A673 (cell line): ENCODE measurements at regions not wholly inside any gene's neighbourhood (a gene's known extent, or its start where the extent isn't known, plus 50 kb on each side); places are given as distances from the start of the nearest gene placed in this dataset.

ENCODE experiments used
- BruUV-seq: library from RNA; stranded (reverse); fragments of 400-500 nt; replicated peaks from 2 replicates; lab custom pipeline; 2021; lab: Mats Ljungman, UMichigan
- CTCF ChIA-PET: fragments of 300-600 bp; sonication (Branson Sonifier 250); formaldehyde crosslinking; loops from one replicate; lab custom pipeline; 2022; ENCODE audit warnings: antibody characterized with exemption; lab: Charles Lee
- POLR2A ChIA-PET: fragments of 300-600 bp; sonication (Branson Sonifier 250); formaldehyde crosslinking; loops from one replicate; lab custom pipeline; 2022; ENCODE audit warnings: antibody characterized with exemption; ENCODE audit not compliant: low non-redundant PET; lab: Charles Lee
- DNase-seq: peaks from one replicate; pipeline ENCODE4 v3.0.0-alpha.2; 2015; ENCODE audit warnings: low spot score
- H3K27ac ChIP-seq: fragments of 200-600 bp; sonication (generic); 2 replicates; pipeline ENCODE4 v1.5.1; 2016; ENCODE audit warnings: mixed run types, low read depth, mild to moderate bottlenecking, mixed read lengths, antibody characterized with exemption, low read length; ENCODE audit not compliant: poor library complexity, severe bottlenecking
- H3K27me3 ChIP-seq: fragments of 200-600 bp; sonication (generic); replicated peaks from 2 replicates; pipeline ENCODE4 v1.6.1; 2017; ENCODE audit warnings: mixed run types, low read depth, mild to moderate bottlenecking, mixed read lengths, antibody characterized with exemption, low read length; ENCODE audit not compliant: insufficient read depth, poor library complexity
- H3K36me3 ChIP-seq: fragments of 200-600 bp; sonication (generic); 2 replicates; pipeline ENCODE4 v1.6.1; 2016; ENCODE audit warnings: mixed run types, mild to moderate bottlenecking, mixed read lengths, antibody characterized with exemption, low read length; ENCODE audit not compliant: insufficient read depth, poor library complexity, severe bottlenecking
- H3K4me1 ChIP-seq: fragments of 200-600 bp; sonication (generic); 2 replicates; pipeline ENCODE4 v1.6.1; 2017; ENCODE audit warnings: mixed run types, mild to moderate bottlenecking, mixed read lengths, antibody characterized with exemption, low read length; ENCODE audit not compliant: insufficient read depth, poor library complexity, severe bottlenecking
- H3K4me3 ChIP-seq: fragments of 200-600 bp; sonication (generic); 2 replicates; pipeline ENCODE4 v1.5.1; 2016; ENCODE audit warnings: low read depth, mixed run types, mild to moderate bottlenecking, mixed read lengths, low read length; ENCODE audit not compliant: poor library complexity, severe bottlenecking
- H3K9me3 ChIP-seq: fragments of 200-600 bp; sonication (generic); 2 replicates; pipeline ENCODE4 v1.6.1; 2016; ENCODE audit warnings: mixed run types, low read depth, mild to moderate bottlenecking, mixed read lengths, antibody characterized with exemption, low read length; ENCODE audit not compliant: poor library complexity, severe bottlenecking
- CTCF ChIP-seq: fragments of 300-800, 200-600 bp; sonication (generic); conservative IDR thresholded peaks from 2 replicates; pipeline ENCODE4 v1.5.1; 2017; ENCODE audit warnings: low read depth, mild to moderate bottlenecking, antibody characterized with exemption, low read length, moderate library complexity, mixed read lengths
- EZH2 ChIP-seq: fragments of 200-600 bp; sonication (generic); IDR thresholded peaks from 2 replicates; pipeline ENCODE4 v1.6.1; 2017; ENCODE audit warnings: borderline replicate concordance, low read depth, mild to moderate bottlenecking, mixed read lengths, antibody characterized with exemption, low read length; ENCODE audit not compliant: poor library complexity, severe bottlenecking
- intact Hi-C: fragments of 100-400 bp; cut with micrococcal nuclease; formaldehyde crosslinking; loops from one replicate; pipeline ENCODE4 v1.10.0; 2022; ENCODE audit not compliant: unreplicated experiment

GRCh38 chr2:5594249-5594695, 97.9 kb upstream of the SOX11 start:
- intact Hi-C loops = no loop called here
- Histone ChIP-seq H3K27ac (no peak overlapping the region), H3K27me3 (no peaks in the 10 kb centered on the region), H3K36me3 (no peaks in the 10 kb centered on the region), H3K4me1 (peaks cover 22% of the 10 kb centered on the region), H3K4me3 (no peak overlapping the region), H3K9me3 (no peaks in the 10 kb centered on the region)
- POLR2A ChIA-PET = no interaction called here
- peak; percentile 15 for DNase-seq
- CTCF ChIA-PET = interaction anchor here (0.7 kb wide), 1 partner anchor 1866 kb away, joined by 5 read pairs; no protein-coding TSS in a partner anchor
- no TSS peak for BruUV-seq
- no peak for TF ChIP-seq CTCF
- TF ChIP-seq EZH2 = no peak

GRCh38 chr2:5596868-5597267, 95.3 kb upstream of the SOX11 start:
- H3K27ac ChIP-seq = no peak overlapping the region
- H3K4me3 ChIP-seq = no peak overlapping the region
- POLR2A ChIA-PET = no interaction called here
- no peaks in the 10 kb centered on the region for H3K9me3 ChIP-seq
- H3K27me3 ChIP-seq = no peaks in the 10 kb centered on the region
- intact Hi-C loops = no loop called here
- peak; percentile 25 for DNase-seq
- no peaks in the 10 kb centered on the region for H3K36me3 ChIP-seq
- CTCF ChIA-PET = no interaction called here
- TF ChIP-seq EZH2 (no peak), CTCF (no peak)
- no TSS peak for BruUV-seq
- H3K4me1 ChIP-seq = peaks cover 22% of the 10 kb centered on the region

- POLR2A ChIA-PET = no interaction called here
- H3K36me3 ChIP-seq = no peaks in the 10 kb centered on the region
- H3K9me3 ChIP-seq = no peaks in the 10 kb centered on the region
- CTCF ChIA-PET = no interaction called here
- no peak overlapping the region for H3K4me3 ChIP-seq
- no peaks in the 10 kb centered on the region for H3K27me3 ChIP-seq
- DNase-seq = no peak
- intact Hi-C loops = no loop called here
- no peak overlapping the region for H3K27ac ChIP-seq
- no TSS peak for BruUV-seq
- TF ChIP-seq CTCF (no peak), EZH2 (no peak)
- peaks cover 22% of the 10 kb centered on the region for H3K4me1 ChIP-seq
These were observed 94.0 kb upstream of the SOX11 start for GRCh38 chr2:5598156-5598555.
